GM21529 (cell line): ENCODE measurements at regions not wholly inside any gene's neighbourhood (a gene's known extent, or its start where the extent isn't known, plus 50 kb on each side); places are given as distances from the start of the nearest gene placed in this dataset.

Source experiments
- ATAC-seq: cut with Tn5 transposase; IDR thresholded peaks from one replicate; pipeline ENCODE4 v1.9.1; 2021; ENCODE audit not compliant: unreplicated experiment

DNA sequence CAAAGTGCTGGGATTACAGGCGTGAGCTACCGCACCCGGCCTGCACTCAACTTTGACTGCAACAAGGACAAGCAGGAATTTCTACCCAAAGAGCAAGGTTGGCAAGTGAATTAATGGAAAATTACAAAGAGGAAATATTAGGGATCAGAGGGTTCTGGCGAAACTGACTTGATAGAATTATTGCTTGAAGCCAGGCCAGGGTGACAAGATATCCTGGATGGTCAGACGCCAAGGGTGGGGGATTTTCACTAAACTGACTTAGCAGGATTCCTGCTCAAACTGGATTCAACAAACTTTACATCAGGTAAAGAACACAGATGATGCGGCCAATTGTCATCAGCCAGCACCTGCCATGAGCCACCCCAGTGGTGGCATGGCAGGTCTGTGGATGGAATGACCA, 603.6 kb upstream of the MGMT start:
- ATAC-seq: no peak

DNA sequence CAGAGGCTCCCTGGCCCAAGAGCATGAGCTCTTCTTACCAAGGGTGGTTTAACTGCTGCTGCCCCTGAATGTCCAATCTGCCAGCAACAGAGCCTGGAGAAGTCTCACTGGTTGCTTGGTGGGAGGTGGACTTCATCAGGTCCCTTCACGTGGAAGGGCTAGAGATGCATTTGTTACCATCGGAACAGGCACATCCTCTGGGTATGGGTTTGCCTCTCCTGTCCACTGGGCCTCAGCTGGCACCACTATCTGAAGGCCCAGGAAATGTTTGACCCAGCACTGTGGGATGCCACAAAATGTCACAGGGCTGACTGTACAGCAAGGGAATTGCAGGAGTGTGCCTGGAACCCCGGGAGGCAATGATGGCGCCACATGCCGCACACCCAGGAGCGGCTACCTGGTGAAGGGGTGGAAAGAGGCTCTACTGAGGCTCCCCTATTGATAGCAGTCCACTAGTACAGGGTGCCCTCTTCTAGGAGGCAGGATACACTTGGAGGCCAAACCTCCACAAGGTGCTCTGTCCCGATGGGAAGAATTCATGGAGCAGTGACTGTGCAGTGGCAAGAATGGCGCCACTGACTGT, 603.1 kb upstream of the MGMT start:
- no peak for ATAC-seq

DNA sequence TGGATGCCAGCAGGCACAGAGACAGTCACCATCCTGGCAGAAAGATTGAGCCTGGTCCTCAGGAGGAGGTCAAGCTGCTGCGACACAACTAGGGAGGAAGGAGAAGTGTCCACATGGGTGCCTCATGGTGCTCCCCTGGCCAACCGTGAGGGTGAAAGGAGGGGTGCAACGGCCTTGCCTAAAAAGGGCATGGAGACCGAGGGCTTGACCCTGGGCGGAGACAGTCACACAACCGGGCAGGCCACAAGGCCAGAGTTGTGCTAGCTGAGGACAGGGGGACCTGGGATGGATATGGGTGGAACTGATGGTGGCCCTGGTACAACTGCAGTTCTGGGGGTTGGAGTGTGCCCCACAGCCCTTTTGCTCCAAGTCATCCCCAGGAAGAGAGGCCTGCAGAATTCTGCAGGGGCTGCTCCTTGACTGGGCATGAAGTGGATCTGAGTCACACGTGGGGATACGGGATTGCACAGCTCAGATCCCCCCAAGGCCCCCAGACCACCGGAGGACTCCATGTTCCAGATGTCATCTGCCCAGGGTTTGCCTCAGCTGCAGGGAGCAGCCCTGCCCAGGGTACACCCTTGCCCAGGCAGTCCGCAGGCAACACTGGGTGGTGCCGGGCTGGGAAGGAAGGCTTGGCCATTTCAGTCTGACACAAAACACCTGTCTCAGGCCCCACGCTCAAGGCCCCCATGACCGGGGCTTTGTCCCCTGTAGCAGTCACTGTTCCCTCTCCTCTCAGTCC, 602.3 kb upstream of the MGMT start:
- ATAC-seq: no peak

DNA sequence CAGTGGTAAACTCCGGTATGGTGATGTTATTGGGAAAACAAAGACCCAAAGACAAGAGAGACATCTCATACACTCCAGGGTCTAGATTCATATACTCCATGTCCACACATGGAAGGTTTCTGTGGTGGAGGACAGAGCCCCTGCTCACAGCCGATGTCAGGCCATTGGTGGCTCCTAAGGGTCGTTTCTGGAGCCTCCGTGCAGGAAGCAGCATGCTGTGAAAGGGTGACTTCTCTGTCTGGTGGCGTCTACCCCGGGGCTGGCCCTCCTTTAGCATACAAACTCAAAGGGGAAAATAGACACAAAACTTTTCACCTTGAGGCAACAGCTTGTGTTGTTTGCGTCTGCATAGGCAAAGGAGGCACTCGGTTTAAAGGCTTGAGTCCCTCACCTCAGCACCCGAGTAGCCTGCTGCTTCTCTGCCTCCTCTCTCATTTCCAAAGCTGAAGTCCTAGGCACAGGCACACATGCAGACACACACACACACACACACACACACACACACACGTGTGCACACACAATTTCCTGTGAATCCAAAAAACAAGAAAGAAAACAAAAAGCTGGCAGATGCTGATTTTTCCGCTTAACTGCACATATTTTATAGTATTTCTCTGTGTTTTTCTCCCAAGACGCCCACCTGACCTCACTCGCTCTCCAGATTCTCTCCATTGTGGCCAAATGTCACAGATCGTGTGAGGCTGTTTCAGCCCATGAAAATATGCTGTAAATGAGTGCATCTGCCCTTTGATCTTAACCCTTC, 601.4 kb upstream of the MGMT start:
- no peak for ATAC-seq

DNA sequence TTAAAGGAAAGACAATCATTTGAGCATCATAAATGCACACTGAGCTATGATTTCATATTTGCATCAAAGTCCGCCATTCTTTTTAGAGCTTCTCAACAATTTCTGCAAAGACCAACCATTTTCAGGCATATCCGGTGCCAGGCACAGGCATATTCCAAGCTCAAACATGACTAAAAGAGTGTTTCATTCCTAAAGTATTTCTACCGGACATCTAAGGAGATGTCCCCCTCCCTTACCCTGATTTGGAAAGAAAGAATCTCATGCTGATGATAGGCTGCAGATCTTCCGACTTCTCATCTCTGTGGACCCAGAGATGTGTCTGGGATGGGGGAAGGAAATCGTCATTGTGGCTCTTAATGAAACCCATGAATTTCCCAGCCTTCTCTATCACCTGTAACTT, 600.5 kb upstream of the MGMT start:
- no peak for ATAC-seq

DNA sequence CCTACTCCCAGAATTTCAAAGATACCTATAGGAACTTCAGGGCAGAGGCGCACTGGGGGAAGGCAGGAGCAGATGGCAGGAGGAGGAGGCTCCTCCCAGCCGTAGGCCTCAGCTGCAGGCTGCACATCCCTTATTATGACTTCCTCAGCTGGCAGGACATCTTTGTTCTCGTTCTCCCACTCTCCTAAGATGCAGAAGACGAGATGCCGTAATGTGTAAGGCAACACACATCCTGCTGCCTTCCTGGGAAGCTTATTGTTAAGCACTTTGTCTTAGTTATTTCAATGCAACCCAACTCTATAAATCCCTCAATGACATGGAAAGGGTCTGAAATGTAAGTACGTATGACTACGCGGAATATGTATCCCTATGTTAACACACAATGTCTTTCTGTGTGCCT, 599.8 kb upstream of the MGMT start:
- no peak for ATAC-seq

DNA sequence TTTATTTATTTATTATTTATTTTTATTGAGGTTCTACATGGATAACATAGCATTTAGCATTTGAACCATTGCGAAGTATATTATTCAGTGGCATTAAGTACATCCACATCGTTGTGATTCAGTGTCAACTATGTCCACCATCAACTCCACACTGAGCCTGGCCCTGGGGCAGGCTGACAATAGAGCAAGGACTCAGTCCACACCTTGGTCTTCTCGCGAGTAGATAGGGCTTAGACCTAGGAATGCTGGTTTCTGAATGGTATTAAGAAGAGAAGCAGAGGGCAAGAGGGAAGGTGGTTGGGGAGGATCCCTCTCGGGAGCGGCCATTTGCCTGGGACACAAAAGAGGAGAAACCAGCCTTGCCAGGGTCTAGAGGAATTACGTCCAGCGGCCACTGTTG, 599.2 kb upstream of the MGMT start:
- no peak for ATAC-seq

DNA sequence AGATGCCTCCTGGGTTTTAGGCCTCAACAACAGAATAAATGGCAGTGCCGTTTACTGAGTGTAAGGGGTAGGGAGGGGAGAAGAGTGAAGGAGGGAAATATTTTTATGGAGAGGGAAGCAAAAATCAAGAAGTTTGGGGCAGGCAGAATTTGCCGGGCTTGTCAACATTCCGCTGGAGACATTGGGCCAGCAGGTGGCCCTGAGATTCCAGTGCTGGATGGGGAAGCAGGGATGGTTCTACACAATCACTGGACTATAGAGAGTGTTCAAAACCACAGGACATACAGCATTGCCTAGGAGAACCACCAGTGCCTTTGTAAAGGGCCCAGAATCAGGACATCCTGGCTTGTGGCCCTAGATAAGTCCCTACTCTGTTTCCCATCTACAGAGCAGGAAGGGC, 598.6 kb upstream of the MGMT start:
- no peak for ATAC-seq

DNA sequence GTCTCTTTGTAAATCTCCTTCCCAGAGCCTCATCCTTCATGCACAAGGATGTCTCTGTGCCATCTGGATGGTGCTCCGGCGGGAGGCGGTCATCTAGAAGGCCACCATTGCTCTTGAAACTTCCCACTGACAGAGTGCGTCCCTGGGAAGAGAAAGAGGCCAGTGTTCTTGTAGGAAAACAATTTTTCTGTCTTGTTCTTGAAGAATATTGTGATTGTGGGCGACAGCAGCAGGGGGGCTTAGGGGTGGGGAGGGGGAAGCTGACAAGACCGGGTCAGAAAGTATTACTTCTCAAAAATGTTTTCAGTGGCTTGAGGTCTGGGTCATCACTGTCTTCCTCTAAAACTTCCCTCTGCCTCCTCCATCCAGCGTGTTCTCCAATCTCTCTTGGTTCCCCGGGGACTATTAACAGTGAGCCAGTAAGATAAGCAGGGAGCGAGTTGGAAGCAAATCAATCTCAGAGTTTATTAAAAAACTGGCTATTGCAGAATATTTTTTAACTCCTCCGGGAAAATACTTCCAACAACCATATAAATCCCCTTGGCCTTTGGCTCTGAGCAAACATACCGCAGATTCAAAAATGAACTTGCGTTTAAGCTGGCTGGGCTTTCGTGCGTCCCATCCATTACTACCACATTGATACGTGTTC, 597.8 kb upstream of the MGMT start:
- ATAC-seq: no peak

DNA sequence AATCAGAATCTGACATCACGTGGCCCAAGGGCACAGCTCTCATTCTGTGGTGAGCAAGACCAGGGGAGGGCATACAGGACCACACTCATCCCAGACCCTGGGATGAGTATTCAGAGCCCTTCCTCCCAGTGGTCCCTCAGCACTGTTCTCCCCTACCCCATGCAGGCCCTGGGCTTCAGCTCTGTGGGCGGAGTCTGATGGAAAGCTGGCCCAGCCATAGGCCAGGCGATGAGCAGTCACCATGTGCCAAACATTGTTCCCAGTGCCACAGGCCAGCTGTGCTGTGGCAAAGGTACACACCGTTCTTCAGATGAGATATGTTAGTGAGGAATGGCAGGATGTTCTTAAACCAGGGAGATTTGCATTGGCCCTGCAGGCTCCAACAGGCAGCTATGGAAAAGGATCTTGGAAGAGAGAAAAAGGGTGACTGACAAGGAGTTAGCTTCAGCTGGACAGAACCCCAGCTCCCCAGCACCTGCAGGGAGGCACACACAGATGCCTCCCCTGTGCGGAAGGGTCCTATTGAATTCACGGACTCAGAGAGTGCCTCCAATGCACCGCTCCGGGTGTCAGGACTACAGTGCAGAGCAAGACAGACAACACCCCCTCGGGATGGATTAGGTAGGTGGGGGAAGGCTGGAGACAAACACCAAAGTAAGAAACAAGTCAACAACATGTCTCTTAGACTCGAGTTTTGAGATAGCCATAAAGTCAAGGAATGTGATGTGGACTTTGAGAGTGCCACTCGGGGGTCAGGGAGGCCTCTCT, 596.0 kb upstream of the MGMT start:
- no peak for ATAC-seq

DNA sequence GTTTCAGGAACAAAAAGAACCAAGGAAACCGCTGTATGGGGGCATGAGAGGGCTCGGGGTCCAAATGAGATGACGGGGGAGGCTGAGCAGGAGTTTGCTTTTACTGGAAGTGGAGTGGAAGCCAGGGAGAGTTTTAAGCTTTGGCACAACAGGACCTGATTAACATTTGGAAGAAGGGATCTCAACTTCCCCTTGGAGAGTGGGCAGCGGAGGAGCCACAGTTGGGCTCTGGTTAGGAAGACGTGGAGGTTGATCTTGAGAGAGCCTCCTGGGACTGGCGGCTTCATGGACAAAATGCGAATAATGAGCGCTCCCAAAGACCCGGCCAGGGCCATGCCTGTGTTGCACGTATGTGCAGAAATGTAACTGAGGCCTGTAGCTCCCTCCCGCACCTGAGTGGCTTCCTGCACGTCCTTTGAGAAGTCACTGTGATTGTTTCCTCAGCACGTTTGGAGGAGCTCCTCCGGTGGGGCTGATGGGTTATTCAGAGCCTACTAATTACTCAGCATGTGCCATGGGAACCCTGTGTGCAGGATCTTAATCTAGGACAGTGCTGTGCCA, 595.3 kb upstream of the MGMT start:
- ATAC-seq: no peak

DNA sequence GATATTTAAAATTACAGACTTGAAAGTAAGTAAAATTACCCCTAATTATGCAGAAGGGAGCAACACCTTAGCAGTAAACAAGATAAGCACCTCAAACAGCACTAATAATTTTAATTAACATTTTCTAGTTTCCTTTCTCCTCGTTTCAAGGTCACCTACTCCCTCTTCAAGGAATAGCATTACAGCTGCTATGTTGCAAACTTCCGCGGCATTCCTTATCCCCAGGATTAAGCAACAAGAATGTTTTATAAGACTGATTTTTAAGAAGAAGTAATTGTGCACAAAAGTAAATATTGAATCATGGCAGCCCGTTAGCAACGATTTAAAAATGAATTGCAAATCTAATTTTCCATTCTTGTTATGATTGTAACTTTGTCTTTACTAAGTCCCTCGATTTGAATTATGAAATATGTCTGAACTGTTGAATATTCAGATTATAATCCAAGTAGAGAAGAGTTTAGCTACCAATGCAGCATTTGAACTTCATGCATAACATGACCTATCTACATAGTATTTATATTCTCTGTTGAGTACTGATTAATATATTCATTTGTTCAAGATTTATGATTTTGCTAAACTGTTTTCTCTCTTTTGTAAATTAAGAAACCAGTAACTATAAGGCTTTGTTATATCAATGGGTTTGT, 593.5 kb upstream of the MGMT start:
- ATAC-seq: no peak

DNA sequence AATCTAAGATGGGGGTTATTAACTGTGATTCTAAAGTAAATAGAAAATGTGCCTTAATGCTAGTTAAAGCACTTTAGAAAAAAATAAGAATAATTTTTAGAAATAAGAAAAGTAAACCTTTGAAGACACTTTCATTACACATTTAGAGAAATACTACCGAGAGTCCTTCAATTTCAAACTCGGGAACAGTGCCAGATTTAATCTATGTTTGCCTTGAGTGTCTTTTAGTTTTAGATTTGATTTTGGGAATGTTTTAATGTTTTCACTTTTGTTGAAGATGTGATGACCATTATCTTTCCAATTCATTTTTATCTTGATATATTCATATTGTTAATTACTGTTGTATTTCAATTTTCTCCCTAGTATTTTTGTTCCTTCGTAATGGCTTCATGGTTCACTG, 592.7 kb upstream of the MGMT start:
- no peak for ATAC-seq

DNA sequence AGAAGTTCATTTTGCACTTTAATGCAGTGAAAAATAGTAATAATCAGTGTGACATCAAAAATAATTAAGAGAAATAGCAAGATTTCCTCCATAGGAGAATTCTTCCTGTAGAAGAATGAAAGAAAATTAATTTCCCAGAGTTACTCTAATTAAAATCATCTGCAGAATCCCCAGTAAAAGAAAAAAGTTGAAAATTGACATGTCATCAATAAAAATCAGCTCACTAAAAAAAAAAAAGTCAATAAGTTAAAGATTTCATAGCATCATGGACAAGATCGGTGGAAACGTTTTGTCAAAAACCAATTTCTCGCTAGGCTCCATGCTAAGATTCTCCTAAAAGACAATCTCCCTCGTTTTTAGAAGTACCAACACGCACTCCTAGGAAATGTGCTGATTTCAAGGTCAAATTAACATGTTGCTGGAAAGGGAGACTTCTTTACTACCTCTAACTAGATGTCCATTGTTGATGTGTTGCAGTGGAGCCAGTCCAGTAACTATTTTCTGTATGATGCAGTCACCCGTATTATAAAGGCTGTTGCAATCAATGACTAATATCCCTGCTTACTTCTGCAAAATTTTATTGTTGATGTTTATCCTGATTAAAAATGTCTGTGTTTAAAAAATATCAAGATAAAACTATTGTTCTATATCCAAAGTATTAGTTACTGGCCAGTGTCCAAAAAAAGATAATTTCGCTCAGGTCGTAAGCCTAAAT, 591.9 kb upstream of the MGMT start:
- ATAC-seq: no peak

DNA sequence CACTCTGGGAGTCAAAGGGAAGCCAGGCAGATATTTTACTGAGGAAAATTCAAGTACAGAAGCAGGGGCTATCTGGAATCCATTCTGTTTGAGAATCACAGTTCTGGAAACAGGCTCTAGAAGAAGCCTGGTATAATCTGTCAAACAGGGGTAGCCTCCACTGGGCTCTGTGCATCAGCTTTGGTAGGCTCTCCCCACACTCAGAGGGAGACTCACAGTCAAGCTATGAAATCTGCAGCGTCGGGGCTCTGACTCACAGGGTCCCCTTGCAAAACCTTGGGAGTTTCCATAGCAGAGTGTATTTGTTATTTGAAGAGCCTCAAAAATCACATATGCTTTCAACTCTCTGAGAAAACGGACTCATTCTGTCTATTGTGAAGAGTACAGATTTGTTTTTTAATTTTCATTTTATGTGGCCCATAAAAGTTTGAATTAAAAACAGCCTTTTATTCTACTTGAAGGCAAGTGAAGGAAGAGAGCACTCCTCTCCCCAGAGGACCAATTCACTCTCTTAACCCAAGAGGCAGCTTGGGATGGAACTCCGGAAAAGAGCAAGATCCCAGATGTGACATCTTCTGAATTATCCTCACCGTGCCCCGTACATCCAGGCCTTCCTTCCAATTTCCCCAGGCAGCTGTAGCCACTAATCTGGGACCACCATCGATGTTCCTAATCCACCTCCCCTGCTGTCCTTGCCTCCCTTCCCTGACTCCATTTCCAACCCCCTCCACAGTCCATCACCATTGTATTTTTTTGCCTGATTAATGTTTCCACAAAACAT, 590.9 kb upstream of the MGMT start:
- no peak for ATAC-seq

DNA sequence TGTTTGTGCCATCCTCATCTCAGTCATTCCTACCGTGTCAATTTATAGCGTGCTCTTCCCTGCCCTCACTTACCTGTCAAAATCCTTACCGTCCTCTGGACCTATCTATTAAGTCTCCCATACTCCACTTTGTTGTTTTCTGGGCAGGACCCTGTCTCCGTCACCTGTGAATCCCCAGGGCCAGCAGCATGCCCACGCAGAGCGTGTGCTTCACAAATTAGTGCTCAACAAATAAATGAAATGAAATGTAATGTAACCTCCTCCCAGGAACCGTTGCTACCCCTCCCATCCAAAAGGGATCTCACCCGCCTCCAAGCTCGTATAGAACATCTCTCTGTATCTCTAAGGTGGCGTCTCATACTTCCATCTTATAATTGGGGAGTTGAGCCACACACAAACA, 589.9 kb upstream of the MGMT start:
- ATAC-seq: no peak

DNA sequence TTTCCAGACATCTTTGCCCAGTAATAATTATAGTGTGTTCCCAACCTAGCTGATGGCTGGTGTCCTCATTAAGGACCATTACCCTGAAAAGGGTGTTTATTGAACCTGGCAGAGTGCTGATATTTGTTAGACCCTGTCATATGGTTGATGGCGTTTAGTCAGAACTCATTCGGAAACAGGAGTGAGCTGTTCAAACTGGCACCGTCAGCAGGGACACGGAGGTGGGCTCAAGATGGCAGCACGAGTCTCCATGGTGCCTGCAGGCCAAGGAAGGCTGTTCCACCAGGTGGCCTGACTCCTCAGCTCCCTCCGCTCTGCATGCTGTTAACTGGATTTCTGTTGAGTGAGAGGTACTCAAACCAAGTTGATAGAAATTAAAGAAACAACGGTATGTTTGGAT, 589.1 kb upstream of the MGMT start:
- ATAC-seq: no peak

DNA sequence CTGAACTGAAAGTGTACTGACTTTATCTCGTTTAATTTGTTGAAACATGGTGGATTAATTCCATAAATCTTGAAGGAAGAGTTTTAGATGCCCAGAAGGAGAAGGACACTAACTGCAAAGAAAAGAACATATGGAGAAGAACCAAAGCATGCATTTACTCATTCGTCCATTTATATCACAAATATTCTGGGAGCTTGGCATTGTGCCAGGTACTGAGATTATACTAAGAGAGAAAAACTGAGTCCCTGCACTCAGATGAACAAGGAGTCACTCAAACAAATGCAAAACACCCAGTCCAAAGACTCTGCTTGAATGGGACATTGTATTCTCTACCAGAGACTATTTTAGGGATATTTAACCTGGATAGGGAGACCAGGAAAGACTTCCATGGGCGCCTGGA, 588.0 kb upstream of the MGMT start:
- no peak for ATAC-seq
